C1 segment of cervical spinal cord (tissue), 14 donors: ENCODE measurements at regions not wholly inside any gene's neighbourhood (a gene's known extent, or its start where the extent isn't known, plus 50 kb on each side); places are given as distances from the start of the nearest gene placed in this dataset.
"Not testable (repeated sequence)": the region's sequence is repeated elsewhere in the genome, so short reads cannot be mapped to it uniquely, and the experiment has no call there.

ENCODE experiments used
- DNase-seq, 14 donors: peaks; one replicate each; lab custom pipeline; 2025; lab: John Stamatoyannopoulos, UW

GRCh38 chr3:127071597-127072001 is 88.7 kb downstream of the PLXNA1 start:
- no peak for DNase-seq

- no peak for DNase-seq
Observed at GRCh38 chr3:127072221-127072771, 89.4 kb downstream of the PLXNA1 start.

GRCh38 chr3:127072971-127073783 is 90.3 kb downstream of the PLXNA1 start:
- DNase-seq = no peak

GRCh38 chr3:127073941-127074820 is 91.3 kb downstream of the PLXNA1 start:
- no peak for DNase-seq

- no peak for DNase-seq
Observed at GRCh38 chr3:127074900-127075360, 92.0 kb downstream of the PLXNA1 start.

GRCh38 chr3:127076166-127076992 is 93.5 kb downstream of the PLXNA1 start:
- not testable (repeated sequence) for DNase-seq

GRCh38 chr3:127077068-127077467 is 94.2 kb downstream of the PLXNA1 start:
- no peak for DNase-seq

GRCh38 chr3:127077505-127078064 is 94.7 kb downstream of the PLXNA1 start:
- DNase-seq = no peak

GRCh38 chr3:127078626-127079025 is 95.7 kb downstream of the PLXNA1 start:
- no peak for DNase-seq

- DNase-seq = no peak
Observed at GRCh38 chr3:127079211-127079610, 96.3 kb downstream of the PLXNA1 start.

GRCh38 chr3:127081001-127081720 is 98.2 kb downstream of the PLXNA1 start:
- no peak for DNase-seq

- DNase-seq = no peak
Observed at GRCh38 chr3:127082066-127082465, 99.2 kb downstream of the PLXNA1 start.

GRCh38 chr3:127083778-127084397 is 101.0 kb downstream of the PLXNA1 start:
- DNase-seq = no peak

- DNase-seq = no peak
Observed at GRCh38 chr3:127084401-127084990, 101.6 kb downstream of the PLXNA1 start.

- DNase-seq = no peak
Observed at GRCh38 chr3:127085576-127085975, 102.7 kb downstream of the PLXNA1 start.

- DNase-seq = not testable (repeated sequence)
Observed at GRCh38 chr3:127086591-127086990, 103.7 kb downstream of the PLXNA1 start.

GRCh38 chr3:127087441-127087840 is 104.5 kb downstream of the PLXNA1 start:
- no peak for DNase-seq

GRCh38 chr3:127088511-127089351 is 104.2 kb upstream of the PRR23E start:
- no peak for DNase-seq
